ENCODE measurements at regions not wholly inside any gene's neighbourhood (a gene's known extent, or its start where the extent isn't known, plus 50 kb on each side); places are given as distances from the start of the nearest gene placed in this dataset.

DNA sequence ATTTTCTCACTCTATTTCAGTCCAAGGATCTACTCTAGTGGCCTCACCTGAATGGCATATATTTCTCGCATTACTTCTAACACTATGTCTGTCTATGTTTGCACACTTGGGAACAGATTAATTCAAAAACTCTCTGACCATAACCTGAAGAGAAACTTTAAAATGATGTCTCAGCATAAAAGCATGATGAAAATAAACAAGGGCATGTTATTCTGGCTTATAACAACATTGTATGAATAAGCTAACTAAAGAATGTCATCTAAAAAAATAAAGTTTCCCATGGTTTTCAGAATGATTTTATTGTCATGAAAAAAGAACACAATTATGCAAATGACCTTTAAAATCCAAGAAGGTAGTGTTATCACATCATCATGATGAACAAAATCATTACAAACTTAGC, 85.5 kb upstream of the ROBO2 start:
- no peak for TF ChIP-seq ZFP3 (CRISPR knock-in tag; IDR thresholded peaks at IDR 0.05)
- no peak for TF ChIP-seq ZFP30 (CRISPR knock-in tag; IDR thresholded peaks at IDR 0.05)
- TF ChIP-seq CSDC2 (CRISPR knock-in tag; IDR thresholded peaks at IDR 0.05), result no peak
- TF ChIP-seq, protein P1, sequence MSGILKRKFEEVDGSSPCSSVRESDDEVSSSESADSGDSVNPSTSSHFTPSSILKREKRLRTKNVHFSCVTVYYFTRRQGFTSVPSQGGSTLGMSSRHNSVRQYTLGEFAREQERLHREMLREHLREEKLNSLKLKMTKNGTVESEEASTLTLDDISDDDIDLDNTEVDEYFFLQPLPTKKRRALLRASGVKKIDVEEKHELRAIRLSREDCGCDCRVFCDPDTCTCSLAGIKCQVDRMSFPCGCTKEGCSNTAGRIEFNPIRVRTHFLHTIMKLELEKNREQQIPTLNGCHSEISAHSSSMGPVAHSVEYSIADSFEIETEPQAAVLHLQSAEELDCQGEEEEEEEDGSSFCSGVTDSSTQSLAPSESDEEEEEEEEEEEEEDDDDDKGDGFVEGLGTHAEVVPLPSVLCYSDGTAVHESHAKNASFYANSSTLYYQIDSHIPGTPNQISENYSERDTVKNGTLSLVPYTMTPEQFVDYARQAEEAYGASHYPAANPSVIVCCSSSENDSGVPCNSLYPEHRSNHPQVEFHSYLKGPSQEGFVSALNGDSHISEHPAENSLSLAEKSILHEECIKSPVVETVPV (CRISPR knock-in tag; IDR thresholded peaks at IDR 0.05), result no peak
- TF ChIP-seq PPARA (CRISPR knock-in tag; IDR thresholded peaks at IDR 0.05; ENCODE audit: borderline replicate concordance), result no peak
- TF ChIP-seq, protein P2, sequence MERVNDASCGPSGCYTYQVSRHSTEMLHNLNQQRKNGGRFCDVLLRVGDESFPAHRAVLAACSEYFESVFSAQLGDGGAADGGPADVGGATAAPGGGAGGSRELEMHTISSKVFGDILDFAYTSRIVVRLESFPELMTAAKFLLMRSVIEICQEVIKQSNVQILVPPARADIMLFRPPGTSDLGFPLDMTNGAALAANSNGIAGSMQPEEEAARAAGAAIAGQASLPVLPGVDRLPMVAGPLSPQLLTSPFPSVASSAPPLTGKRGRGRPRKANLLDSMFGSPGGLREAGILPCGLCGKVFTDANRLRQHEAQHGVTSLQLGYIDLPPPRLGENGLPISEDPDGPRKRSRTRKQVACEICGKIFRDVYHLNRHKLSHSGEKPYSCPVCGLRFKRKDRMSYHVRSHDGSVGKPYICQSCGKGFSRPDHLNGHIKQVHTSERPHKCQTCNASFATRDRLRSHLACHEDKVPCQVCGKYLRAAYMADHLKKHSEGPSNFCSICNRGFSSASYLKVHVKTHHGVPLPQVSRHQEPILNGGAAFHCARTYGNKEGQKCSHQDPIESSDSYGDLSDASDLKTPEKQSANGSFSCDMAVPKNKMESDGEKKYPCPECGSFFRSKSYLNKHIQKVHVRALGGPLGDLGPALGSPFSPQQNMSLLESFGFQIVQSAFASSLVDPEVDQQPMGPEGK (CRISPR knock-in tag; IDR thresholded peaks at IDR 0.05; ENCODE audit: borderline replicate concordance), result no peak
- TF ChIP-seq TCF4 (CRISPR knock-in tag; IDR thresholded peaks at IDR 0.05; ENCODE audit: borderline replicate concordance), result no peak
- TF ChIP-seq, protein P3, sequence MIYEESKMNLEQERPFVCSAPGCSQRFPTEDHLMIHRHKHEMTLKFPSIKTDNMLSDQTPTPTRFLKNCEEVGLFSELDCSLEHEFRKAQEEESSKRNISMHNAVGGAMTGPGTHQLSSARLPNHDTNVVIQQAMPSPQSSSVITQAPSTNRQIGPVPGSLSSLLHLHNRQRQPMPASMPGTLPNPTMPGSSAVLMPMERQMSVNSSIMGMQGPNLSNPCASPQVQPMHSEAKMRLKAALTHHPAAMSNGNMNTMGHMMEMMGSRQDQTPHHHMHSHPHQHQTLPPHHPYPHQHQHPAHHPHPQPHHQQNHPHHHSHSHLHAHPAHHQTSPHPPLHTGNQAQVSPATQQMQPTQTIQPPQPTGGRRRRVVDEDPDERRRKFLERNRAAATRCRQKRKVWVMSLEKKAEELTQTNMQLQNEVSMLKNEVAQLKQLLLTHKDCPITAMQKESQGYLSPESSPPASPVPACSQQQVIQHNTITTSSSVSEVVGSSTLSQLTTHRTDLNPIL (CRISPR knock-in tag; IDR thresholded peaks at IDR 0.05; ENCODE audit: low read depth), result no peak
- TF ChIP-seq BACH2 (CRISPR knock-in tag; IDR thresholded peaks at IDR 0.05; ENCODE audit: borderline replicate concordance), result no peak
- no peak for TF ChIP-seq RARB (CRISPR knock-in tag; IDR thresholded peaks at IDR 0.05)
- TF ChIP-seq, protein P4, sequence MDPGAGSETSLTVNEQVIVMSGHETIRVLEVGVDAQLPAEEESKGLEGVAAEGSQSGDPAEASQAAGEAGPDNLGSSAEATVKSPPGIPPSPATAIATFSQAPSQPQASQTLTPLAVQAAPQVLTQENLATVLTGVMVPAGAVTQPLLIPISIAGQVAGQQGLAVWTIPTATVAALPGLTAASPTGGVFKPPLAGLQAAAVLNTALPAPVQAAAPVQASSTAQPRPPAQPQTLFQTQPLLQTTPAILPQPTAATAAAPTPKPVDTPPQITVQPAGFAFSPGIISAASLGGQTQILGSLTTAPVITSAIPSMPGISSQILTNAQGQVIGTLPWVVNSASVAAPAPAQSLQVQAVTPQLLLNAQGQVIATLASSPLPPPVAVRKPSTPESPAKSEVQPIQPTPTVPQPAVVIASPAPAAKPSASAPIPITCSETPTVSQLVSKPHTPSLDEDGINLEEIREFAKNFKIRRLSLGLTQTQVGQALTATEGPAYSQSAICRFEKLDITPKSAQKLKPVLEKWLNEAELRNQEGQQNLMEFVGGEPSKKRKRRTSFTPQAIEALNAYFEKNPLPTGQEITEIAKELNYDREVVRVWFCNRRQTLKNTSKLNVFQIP (CRISPR knock-in tag; IDR thresholded peaks at IDR 0.05; ENCODE audit: borderline replicate concordance, low read depth), result no peak
- TF ChIP-seq ZNF70 (CRISPR knock-in tag; IDR thresholded peaks at IDR 0.05), result no peak
- no peak for TF ChIP-seq TOX (CRISPR knock-in tag; IDR thresholded peaks at IDR 0.05; ENCODE audit: borderline replicate concordance)

All from SK-N-SH treated with all-trans-retinoic acid at 6 μM for 48 hours (cell line).